ENCODE measurements at regions not wholly inside any gene's neighbourhood (a gene's known extent, or its start where the extent isn't known, plus 50 kb on each side); places are given as distances from the start of the nearest gene placed in this dataset.
"Not testable (repeated sequence)": the region's sequence is repeated elsewhere in the genome, so short reads cannot be mapped to it uniquely, and the experiment has no call there.

DNA sequence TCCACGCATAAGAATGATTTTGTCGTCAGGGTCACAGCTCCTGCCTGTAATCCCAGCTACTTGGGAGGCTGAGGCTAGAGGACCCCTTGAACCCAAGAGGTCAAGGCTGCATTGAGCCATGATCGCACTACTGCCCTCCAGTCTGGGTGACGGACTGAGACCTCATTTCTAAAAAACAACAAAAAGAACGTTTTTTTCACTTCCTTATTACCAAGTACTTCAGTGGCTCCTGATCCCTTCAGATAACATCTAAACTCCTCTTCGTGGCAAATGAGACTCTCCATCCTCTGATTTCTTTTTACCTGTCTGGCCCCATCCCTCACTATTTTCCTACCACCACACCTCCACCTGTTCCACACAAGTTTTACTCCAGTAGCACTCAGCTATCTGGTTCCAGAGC, 105.4 kb upstream of the TLK1 start:
- no peak for DNase-seq (ENCODE audit: low read depth in 2 of 2)

DNA sequence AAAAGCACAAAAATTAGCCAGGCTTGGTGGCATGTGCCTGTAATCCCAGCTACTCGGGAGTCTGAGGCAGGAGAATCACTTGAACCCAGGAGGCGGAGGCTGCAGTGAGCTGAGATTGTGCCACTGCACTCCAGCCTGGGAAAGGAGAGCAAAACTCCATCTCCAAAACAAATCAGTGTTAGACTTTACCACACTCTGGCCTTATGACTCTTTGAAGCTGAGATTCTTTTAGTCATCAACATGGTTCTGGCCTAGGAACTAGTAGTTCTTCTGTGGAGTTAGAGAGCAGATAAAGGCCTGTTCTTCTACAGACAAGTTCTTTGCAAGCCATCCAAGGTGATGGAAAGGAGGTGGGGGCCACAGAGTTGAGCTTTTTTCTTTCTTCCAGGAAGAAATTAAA, 100.8 kb upstream of the TLK1 start:
- not testable (repeated sequence) for DNase-seq (ENCODE audit: low read depth in 2 of 2)

DNA sequence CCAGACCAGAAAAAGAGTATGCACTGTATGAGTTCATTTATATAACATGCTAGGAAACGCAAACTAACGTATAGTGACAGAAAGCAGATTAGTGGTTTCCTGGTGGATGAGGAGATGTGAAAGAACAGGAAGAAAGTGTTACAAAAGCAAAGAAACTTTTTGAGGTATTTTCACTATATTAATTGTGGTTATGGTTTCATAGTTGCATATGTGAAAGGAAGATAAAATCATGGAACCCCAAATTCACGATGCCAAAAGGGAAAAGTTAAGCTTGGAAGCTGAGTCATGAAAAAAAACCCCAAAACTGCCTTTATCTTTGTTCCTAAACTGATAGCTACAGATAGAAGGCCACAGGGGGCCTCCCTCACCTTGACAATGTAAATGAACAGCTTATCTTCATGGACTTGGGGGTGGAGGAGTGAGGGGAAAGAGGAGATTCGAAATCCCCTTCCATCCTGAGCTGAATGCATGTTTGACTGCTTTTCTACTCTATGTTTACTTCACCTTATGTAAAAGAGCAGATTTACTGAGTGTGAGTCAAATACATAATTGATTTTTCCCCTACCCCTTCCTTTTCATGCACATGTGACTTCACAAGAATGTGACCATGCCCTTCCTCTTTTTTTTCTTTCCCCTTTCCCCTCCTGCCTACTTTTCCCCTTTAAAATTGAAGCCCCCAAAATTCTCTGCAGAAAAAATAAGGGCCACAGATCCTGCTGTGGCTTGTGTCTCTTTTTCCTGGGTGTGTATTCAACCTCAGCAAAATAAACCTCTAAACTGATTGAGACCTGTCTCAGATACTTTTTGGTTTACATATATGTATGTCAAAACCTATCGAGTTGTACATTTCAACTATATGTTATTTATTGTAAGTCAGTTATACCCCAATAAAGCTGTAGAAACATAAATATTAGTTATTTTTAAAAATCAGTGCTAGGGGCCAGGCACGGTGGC, 100.1 kb upstream of the TLK1 start:
- peak in 1 of 2 donors; percentile 22 for DNase-seq (ENCODE audit: low read depth in 2 of 2)

DNA sequence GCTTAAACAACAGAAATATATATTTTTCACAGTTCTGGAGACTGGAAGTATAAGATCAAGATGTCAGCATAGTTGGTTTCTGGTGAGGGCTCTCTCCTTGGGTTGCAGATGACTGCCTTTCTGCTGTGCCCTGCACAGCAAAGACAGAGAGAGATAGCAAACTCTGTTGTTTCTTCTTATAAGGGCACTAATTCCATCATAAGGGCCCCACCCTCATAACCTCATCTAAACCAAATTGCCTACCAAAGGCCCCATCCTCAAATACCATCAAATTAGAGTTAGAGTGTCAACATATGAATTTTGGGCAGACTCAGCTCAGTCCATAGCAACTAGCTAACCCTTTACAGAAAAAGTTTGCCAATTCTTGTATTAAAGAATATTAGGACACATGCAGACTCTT, 94.0 kb upstream of the TLK1 start:
- no peak for DNase-seq (ENCODE audit: low read depth in 2 of 2)

DNA sequence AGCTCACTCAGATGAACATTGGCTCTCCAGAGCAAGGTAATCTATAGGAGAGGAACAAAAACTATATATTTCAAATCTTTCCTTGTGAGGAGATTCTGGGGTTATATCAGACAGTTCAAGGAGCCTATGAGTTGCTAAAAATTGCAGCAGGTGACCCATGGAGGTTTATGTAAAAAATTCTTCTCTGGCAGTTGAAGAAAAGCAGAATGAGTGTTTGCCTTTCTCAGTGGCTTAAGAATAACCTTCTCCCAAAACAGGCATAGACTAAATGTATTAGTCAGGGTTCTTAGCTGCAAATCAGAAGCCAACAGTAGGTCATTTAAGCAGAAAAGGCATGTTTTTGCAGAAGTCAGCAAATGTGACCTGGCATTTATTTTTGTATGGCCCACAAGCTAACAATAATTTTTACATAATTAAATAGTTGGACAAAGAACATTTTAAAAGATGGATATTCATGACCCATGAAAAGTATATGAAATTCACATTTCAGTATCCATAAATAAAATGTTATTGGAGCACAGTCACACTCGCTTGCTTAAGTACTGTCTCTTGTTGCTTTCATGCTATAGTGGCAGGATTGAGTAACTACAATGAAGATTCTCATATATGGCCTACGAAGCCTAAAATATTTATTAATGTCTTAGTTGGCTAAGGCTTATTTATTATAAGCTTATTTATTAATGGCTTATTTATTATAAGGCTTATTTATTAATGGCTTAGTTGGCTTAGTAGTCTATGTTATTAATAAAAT, 93.4 kb upstream of the TLK1 start:
- DNase-seq (ENCODE audit: low read depth in 2 of 2): no peak

DNA sequence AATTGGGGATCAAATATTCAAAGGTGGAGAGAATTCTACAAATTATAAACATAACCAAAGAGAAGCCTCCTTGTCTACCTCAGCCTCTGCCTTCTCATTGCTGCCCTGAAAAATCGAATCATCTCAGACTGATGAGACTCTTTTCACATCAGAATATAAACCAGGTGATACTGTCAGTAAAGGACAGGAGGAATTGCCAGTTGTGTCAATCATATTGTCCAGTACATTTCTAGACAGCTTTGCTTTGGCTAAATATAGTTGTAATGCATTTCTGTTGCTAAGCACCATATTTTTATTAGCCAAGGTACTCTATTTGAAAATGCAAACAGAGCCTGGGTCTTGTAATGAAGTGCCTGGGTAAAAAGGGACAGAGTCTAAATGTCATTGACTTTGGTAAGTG, 92.6 kb upstream of the TLK1 start:
- DNase-seq (ENCODE audit: low read depth in 2 of 2): no peak

DNA sequence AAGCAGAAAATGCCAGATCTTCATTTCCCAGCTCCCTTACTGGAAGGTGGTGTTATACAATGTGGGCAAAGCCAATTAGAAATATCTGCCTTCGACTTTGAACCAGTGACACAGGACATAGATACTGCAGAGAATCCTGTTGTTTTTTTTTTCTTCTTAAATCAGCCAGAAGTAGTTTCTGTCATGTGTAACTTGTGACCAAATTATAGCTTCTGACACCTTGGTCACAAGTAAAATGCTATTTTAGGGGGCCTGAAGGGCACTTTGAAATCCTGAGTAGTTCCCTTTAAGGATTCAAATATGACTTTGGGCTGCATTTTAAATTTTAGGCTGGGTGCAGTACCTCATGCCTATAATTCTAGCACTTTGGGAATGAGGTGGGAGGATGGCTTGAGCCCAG, 89.0 kb upstream of the TLK1 start:
- no peak for DNase-seq (ENCODE audit: low read depth in 2 of 2)

DNA sequence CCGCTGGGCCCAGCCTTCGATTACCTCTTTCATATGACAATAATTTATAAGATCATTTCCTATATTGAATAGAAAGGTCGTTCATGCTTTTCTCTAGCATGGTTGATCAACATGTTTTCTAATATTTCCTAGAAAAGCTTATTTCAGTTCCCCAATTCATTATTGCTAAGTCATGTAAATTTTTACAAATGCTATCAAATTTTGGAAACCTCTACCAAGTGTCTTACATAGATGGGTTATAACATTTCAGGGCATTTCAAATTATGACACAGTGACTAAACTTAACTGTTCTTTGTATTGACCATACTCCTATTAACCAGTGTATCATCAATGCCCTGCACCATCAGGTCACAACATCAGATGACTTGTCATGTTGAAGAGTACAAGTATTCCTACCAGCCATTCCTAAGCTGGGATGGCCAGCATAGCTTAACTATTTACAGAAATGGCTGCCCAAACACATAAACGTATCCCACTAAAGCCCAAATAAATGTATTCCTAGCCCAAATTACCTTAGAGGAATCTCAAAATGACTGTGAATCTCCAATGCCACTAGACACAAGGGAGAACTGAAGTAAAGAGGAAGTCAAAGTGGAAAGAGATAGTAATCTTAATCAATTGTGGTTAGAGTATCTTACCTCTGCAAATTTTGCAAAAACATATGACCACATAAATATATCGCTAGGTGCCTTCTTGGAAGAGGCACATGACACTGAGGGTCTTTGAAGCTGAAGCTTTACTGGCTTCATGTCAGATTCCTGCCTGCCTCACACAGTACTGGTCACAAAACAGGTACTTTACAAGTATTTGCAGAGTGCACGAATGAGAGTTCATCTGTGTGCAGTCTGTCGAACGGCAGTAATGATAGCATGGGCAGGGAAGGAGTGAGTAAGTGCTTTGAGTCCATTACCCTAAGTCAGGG, 87.3 kb upstream of the TLK1 start:
- no peak for DNase-seq (ENCODE audit: low read depth in 2 of 2)

DNA sequence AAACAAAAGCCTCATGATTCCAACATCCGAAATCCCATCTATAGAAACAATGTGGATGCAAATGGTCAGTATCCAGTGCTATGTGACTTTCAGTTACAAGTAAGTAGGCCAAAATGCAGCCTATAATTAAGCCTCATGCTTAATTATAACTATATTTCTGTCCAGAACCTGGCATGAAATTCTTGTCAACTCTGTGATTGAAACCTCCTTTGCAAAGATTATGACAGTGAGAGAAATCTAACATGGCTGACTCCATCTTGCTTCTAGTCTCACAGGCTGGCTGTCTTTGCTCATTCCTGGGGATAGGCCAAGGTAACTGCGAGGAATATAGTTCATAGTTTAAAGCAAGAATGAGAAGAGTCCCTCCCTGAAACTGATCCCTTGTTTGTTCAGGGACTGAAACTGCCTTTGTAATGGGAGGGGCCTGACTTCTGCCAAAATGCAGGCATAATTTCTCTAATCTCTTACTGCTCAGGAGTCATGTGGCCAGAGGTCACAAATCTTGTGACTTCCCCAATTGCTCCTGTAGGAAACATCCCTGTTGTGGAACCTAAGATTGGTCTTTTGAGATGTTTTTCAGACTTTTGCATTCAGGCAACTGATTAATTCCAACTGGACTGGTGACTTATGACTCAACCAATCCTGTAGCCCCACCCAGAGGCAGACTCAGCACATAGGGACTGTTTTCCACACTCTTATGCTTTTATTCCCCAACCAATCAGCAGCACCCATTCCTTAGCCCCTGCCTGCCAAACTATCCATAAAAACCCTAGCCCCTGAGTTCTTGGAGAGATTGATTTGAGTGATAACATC, 84.5 kb upstream of the TLK1 start:
- DNase-seq (ENCODE audit: low read depth in 2 of 2): no peak

DNA sequence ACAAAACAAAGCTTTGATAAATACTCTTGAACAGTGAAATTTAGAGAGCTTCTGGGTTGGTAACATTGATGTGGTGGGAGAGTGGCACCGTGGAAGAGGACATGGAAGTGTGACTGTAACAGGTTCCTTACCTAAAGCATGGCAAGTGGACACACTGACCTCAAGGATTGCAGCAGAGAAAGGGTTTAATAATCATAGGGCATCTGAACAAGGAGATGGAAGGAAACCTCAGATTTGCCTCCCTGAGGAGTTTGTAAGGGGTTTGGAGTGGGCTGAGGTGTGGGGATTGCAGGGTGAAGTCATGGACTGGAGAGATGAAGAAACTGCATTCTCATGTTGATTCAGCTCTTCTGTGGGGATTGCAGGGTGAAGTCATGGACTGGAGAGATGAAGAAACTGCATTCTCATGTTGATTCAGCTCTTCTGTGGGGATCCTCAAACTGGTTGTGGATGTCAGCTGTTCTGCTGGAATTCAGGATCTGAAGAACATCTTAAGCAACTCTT, 83.8 kb upstream of the TLK1 start:
- DNase-seq (ENCODE audit: low read depth in 2 of 2): no peak

DNA sequence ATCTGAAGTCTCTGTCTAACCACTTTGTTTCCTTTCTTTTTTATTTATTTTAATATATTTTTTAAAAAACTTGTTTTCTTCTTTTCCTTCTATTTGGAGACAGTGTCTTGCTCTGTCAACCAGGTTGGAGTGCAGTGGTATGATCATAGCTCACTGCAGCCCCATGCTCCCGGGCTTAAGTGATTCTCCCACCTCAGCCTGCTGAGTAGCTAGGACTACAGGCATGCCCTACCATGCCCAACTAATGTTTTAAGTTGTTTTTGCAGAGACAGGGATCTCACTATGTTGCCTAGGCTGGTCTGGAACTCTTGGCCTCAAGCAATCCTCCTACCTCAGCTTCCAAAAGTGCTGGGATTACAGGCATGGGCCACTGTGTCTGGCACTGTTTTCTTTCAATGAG, 81.1 kb upstream of the TLK1 start:
- DNase-seq (ENCODE audit: low read depth in 2 of 2): no peak

DNA sequence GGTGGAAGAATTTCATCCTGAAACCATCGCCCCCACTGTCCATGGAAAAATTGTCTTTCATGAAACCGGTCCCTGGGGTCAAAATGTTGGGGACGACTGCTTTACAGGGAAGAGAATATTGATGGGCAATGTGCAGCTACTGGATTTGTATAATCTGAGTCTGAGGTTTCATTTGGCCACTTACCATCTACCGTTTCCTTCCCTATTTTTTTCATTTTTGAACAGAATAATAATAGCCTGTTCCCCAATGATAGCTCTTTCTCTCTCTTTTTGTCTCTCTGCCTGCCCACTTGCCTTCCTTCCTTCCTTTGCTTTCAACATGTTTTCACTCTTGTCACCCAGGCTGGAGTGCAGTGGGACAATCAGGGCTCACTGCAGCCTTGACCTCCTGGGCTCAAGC, 78.3 kb upstream of the TLK1 start:
- DNase-seq (ENCODE audit: low read depth in 2 of 2): no peak

DNA sequence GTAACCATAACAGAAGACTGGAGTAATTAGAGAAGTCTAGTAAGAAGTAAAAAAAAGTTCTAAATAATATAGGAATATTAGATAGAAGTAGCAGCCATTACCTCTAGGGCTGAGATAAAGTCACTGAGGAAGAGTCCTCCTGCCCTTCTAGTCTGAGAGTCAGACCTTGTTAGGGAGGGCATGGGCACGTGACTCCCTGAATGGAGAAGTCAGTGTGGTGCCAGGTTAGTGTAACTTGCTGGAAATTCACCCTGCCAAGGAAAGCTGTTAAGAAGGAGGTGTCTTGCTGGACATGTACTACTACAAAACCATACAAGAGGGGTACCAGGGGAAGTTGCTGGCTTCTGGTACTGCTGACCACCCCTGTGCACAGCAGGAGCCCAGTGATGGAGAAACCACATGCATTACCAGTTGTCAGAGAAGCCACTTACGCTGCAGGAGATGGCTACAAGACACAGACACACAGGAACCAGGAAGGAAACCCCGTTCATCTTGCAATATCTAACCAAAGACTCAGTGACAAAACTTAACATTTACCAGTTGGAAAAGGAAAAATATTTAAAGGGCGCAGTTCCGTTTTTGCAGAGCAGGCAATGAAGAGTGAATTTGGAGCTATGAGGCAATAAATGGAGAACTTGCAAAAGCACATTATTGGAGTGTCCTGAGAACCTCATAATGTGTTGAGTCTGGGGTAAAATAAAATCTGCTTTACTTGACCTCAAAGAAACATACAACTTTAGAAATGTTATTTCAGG, 77.2 kb upstream of the TLK1 start:
- DNase-seq (ENCODE audit: low read depth in 2 of 2): no peak

DNA sequence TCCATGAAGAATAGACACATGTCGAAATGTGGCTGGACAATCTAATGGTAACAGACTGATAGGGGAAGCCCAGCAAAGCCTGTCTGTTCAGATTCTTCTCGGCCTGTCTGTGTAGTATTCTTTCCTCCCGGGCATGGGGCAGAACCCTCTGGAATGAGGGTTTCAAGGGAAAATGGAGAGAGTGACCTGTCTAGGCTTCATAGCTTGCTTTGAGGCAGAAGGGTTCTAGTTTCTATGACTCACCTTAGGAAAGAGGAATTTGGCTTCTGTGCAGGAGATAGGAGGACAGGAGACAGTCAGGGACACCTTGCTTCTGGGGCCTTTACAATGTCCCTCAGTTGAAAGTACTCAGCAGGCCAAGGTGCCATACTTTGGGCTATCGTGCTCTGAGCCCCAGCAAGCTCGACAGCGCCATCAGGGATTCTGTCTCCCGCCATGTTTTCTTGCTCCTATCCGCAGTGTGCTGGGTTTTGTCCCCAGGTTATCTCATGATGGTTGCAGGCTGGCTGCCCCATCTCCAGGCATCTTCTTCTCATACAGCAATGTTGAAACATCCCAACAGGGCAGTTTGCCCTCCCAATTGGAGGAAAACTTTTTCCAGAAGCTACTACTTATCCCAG, 74.7 kb upstream of the TLK1 start:
- DNase-seq (ENCODE audit: low read depth in 2 of 2): no peak

DNA sequence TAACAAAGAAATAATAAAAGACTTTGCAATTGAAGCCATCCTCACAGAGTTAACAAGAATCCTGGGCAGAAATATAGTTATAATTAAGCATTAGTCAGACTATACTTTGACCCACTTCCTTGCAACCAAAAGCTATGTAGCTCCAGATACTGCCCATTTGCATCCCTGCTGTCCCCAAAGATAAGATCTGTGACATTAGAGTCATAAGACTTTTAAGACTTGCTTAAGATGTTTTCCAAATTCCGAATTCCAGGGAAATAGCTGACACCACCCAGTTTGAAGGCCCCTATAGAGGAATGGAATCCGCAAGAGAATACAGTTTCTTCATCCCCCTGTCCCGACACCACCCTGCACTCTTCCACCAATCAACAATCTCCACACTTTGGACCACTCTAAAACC, 69.5 kb upstream of the TLK1 start:
- no peak for DNase-seq (ENCODE audit: low read depth in 2 of 2)

DNA sequence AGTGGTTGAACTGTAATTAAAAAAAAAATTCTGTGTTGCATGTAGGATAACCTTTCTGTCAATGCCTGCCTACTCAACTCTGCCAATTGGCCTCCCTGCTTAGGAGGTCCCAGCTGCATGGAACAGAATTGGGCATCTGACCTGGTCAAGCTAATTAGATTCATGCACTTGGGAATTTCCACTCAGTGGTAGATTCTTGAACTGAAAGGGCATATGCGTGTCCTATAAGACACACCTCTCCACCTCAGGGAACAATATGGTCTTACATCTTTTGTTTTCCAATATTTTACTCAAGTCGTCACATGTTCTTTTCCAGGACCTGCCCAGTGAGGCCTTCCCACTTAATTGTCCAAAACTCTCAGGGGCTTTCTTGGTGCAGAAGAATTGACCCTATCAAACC, 68.1 kb upstream of the TLK1 start:
- no peak for DNase-seq (ENCODE audit: low read depth in 2 of 2)

DNA sequence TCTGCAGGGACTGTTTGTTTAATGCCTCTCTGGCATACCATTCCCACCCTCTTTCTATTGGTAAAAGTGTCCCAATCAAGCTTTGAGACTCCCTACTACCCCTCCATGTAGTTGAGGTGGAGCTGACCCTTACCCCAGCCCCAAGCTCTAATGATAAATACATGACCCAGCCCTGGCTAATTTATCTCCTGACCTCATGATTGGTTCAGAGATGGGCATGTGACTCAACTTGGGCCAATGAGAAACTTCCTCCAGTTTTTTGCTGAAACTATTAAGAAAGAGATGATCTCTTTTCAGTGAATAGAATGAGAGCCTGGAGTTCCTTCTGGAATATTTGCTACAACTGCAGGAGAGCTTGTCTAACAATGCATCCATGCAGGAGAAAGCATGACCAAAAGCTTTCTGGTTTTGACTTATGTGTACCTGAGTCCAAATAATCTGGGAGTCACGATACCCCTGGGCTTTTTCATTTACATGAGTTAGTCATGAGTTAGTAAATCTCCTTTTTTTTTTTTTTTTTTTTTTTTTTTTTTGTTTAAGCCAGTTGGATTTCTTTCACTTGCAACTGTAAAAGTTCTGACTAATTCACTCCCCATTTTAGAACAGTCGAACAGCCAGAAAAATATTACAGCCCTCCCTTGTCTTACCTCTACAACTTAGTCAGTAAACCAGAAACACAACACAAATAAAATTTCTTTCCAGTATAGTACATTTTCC, 66.5 kb upstream of the TLK1 start:
- DNase-seq (ENCODE audit: low read depth in 2 of 2): no peak

DNA sequence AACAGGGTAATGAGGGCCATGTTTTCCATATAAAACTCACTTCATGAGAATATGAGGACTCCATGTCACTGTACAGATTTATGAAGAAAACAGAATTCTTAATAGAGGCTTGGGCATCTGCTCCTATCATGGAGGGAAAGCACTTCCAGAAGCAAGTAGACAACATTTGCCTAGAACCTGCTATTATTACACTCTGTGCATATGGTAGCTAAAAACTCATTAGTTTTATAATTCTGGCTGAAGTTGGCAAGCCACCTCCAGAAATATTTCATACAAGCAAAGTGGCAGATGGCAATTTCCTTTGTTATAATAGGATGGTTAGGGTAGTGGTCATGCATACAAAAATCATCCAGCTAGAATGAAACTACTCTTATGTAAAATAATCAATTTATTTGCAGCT, 65.8 kb upstream of the TLK1 start:
- DNase-seq (ENCODE audit: low read depth in 2 of 2): no peak

DNA sequence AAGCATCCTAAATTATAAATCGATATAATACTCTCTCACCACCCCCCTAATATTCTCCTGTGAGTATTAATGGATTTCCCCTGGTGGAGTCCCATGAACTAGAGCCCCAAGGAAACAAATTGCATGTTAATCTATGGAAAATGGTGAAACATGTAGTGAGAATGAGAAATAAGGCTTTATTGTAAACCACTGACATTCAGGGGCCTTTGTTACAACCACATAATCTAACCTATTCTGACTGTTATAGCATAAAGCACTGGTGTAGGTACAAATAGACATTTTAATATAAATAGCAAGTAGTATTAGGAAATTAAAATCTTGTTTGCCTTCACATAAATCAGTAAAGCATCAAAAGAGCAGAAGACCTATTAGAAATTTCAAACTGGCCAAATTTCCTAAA, 65.3 kb upstream of the TLK1 start:
- DNase-seq (ENCODE audit: low read depth in 2 of 2): no peak

All from stimulated activated CD8-positive, alpha-beta memory T cell treated with anti-CD3 and anti-CD28 coated beads, Interleukin-15, amount 100 ng/mL, for 48 hours (primary cell).